ENCODE measurements at regions not wholly inside any gene's neighbourhood (a gene's known extent, or its start where the extent isn't known, plus 50 kb on each side); places are given as distances from the start of the nearest gene placed in this dataset.
"Not testable (repeated sequence)": the region's sequence is repeated elsewhere in the genome, so short reads cannot be mapped to it uniquely, and the experiment has no call there.

DNA sequence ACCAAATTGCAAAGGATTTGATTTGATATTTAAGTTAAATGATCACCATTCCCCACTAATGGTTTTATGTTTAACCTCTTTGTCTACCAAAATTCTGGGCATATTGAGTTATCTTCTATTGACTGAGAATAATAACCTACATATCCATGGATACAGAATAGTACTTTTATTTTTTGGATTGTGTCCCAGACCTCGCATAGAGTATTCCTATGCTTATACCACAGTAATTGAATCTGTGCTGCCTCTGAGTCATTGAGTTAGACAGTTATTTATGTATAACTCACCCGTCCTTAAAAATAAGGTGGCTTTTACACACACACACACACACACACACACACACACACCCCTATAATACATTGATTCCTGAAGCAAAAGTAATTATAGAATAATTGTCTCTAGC lies 690.1 kb upstream of the BCHE start:
- no peak for DNase-seq (ENCODE audit: low read depth)
- TF ChIP-seq, protein P1, sequence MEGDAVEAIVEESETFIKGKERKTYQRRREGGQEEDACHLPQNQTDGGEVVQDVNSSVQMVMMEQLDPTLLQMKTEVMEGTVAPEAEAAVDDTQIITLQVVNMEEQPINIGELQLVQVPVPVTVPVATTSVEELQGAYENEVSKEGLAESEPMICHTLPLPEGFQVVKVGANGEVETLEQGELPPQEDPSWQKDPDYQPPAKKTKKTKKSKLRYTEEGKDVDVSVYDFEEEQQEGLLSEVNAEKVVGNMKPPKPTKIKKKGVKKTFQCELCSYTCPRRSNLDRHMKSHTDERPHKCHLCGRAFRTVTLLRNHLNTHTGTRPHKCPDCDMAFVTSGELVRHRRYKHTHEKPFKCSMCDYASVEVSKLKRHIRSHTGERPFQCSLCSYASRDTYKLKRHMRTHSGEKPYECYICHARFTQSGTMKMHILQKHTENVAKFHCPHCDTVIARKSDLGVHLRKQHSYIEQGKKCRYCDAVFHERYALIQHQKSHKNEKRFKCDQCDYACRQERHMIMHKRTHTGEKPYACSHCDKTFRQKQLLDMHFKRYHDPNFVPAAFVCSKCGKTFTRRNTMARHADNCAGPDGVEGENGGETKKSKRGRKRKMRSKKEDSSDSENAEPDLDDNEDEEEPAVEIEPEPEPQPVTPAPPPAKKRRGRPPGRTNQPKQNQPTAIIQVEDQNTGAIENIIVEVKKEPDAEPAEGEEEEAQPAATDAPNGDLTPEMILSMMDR (IDR thresholded peaks at IDR 0.05; ENCODE audit: insufficient read depth, low read depth, low read length, missing control alignments): no peak
- H3K4me3 ChIP-seq (ENCODE audit: low read length): no peak overlapping the region

DNA sequence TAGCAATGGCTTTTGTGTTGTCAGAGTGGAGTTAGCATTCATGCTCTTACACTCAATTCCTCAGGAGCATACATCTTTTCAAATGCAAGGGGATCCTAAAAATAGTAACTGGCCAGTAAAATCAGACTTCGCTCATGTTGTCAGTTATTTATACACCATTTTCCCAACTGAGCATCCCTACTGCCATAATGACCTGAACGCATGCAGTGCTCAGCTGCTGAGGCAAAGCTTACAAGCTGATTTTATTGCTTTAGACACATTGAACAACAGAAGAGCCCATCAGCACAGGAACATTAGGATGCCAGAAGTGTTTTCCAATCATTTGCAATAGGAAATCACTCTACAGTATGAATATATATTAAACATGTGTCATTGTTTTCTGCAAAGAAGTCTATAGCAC lies 689.7 kb upstream of the BCHE start:
- TF ChIP-seq, protein P1 (IDR thresholded peaks at IDR 0.05; ENCODE audit: insufficient read depth, low read depth, low read length, missing control alignments): no peak
- DNase-seq (ENCODE audit: low read depth): no peak
- H3K4me3 ChIP-seq (ENCODE audit: low read length): no peak overlapping the region

DNA sequence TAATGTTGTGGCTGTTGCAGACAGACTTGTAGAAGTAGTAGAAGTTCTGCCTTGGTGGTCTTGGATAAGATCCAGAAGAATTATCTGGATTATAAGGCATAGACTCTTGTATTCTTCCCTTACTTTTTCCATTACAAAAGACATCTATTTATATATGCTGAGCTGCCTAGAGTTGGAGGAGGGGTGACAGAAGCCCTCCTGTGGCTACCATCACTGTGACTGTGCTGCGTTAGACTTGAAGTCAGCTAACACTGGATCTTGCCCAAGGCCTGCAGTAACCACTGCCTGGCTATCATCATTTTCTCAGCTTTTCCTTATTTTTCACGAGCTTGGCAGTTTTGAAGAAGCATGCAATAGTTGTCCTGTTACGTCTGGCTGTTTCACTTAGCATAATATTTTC lies 684.8 kb upstream of the BCHE start:
- DNase-seq (ENCODE audit: low read depth): no peak
- no peak overlapping the region for H3K4me3 ChIP-seq (ENCODE audit: low read length)
- TF ChIP-seq, protein P1 (IDR thresholded peaks at IDR 0.05; ENCODE audit: insufficient read depth, low read depth, low read length, missing control alignments): no peak

DNA sequence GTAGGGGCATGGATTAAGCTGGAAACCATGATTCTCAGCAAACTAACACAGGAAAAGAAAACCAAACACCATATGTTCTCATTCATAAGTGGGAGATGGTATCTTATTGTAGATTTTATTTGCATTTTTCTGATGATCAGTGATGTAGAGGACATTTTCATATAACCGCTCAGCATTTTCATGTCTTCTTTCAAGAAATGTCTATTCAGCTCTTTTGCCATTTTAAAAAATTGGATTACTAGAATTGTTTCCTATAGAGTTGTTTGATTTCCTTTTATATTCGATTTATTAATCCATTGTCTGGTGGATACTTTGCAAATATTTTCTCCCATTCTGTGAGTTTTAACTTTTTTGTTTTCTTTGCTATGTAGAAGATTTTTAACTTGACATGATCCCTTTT lies 682.2 kb upstream of the BCHE start:
- no peak for DNase-seq (ENCODE audit: low read depth)
- TF ChIP-seq, protein P1 (IDR thresholded peaks at IDR 0.05; ENCODE audit: insufficient read depth, low read depth, low read length, missing control alignments): no peak
- H3K4me3 ChIP-seq (ENCODE audit: low read length): no peak overlapping the region

DNA sequence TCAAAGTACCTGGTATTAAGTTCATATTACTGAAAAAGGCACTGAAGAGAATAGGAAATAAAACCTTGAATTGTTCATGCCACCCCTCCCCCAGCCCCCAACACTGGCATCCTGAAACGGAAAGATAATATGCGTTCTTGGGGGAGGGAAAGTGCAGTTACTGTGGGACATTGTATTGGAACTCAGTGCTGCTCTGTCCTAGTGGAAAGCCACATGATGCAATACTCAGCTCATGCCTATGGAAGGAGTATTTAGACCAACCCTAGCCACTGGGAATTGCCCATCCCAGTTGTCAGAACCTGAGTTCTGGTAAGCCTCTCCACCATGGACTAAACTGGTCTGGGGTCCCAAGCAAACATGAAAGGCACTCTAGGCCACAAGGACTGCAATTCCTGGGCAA lies 680.8 kb upstream of the BCHE start:
- TF ChIP-seq, protein P1 (IDR thresholded peaks at IDR 0.05; ENCODE audit: insufficient read depth, low read depth, low read length, missing control alignments): no peak

DNA sequence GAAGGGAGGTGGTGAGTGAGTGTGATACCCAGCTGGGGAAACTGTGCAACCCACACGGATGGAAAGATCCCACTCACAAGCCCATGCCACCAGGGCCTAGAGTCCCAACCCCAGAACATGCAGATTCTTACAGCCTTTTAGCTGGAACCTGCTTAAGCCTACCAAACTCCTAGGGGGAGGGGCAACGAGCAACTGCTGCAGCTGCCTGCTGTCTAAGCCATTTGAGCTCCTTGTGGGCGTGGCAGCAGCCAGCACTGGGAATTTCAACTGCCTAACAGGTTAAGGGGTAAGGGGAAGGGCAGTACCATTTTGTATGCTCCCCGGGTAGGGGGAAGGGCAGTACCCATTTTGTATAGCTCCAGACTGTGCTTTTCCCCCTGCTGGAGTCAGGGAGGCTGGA lies 673.2 kb upstream of the BCHE start:
- no peak overlapping the region for H3K4me3 ChIP-seq (ENCODE audit: low read length)
- no peak for DNase-seq (ENCODE audit: low read depth)
- TF ChIP-seq, protein P1 (IDR thresholded peaks at IDR 0.05; ENCODE audit: insufficient read depth, low read depth, low read length, missing control alignments): no peak

More for the DNA sequence above, 680.8 kb upstream of the BCHE start:
- no peak for DNase-seq (ENCODE audit: low read depth)
- H3K4me3 ChIP-seq (ENCODE audit: low read length): no peak overlapping the region

DNA sequence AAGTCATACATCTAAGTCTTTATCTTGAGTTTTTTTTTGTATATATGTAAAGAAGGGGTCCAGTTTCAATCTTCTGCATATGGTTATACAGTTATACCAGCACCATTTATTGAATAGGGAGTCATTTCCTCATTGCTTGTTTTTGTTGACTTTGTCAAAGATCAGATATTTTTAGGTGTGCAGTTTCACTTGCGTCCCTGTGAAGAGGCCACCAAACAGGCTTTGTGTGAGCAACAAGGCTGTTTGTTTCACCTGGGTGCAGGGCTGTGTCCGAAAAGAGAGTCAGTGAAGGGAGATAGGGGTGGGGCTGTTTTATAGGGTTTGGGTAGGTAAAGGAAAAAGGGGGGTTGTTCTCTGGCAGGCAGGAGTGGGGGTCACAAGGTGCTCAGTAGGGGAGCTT lies 663.2 kb upstream of the BCHE start:
- not testable (repeated sequence) for H3K4me3 ChIP-seq (ENCODE audit: low read length); DNase-seq (ENCODE audit: low read depth)

DNA sequence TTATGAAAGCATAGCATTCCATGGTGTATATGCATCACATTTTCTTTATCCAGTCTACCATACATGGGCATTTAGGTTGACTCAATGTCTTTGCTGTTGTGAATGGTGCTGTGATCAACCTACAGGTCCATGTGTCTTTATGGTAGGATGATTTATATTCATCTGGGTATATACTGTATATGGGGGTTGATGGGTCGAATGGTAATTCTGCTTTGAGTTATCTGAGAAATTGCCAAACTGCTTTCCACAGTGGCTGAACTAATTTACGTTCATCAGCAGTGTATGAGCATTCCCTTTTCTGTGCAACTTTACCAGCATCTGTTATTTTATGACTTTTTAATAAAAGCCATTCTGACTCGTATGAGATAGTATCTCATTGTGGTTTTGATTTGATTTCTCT lies 662.4 kb upstream of the BCHE start:
- DNase-seq (ENCODE audit: low read depth): no peak
- no peak overlapping the region for H3K4me3 ChIP-seq (ENCODE audit: low read length)
- TF ChIP-seq, protein P1 (IDR thresholded peaks at IDR 0.05; ENCODE audit: insufficient read depth, low read depth, low read length, missing control alignments): no peak

Measured in epithelial cell of esophagus (primary cell).